Fibroblast of villous mesenchyme (primary cell): ENCODE measurements at regions not wholly inside any gene's neighbourhood (a gene's known extent, or its start where the extent isn't known, plus 50 kb on each side); places are given as distances from the start of the nearest gene placed in this dataset.
A peak's percentile ranks its signal among the peaks of the same experiment; 100 is the strongest.

Source experiments
- DNase-seq: peaks from one replicate; pipeline ENCODE4 v3.0.0-alpha.2; 2010; ENCODE audit warnings: low read depth
- H3K4me3 ChIP-seq: 2 replicates; pipeline ENCODE4 v1.5.1; 2011; ENCODE audit warnings: low read depth, mild to moderate bottlenecking, low read length
- CTCF ChIP-seq: IDR thresholded peaks from 2 replicates; pipeline ENCODE4 v1.5.1; 2012; ENCODE audit warnings: low read depth, mild to moderate bottlenecking, low read length; ENCODE audit not compliant: insufficient read depth

GRCh38 chr1:81118550-81118949, 682.2 kb upstream of the ADGRL2 start:
- H3K4me3 ChIP-seq = no peak overlapping the region
- no peak for TF ChIP-seq CTCF
- DNase-seq = no peak

GRCh38 chr1:81115422-81115821, 685.3 kb upstream of the ADGRL2 start:
- TF ChIP-seq CTCF = no peak
- no peak for DNase-seq

GRCh38 chr1:81114191-81114590, 686.5 kb upstream of the ADGRL2 start:
- H3K4me3 ChIP-seq = no peak overlapping the region
- no peak for TF ChIP-seq CTCF
- no peak for DNase-seq

More at GRCh38 chr1:81115422-81115821, 685.3 kb upstream of the ADGRL2 start:
- H3K4me3 ChIP-seq = no peak overlapping the region

GRCh38 chr1:81113688-81114087, 687.0 kb upstream of the ADGRL2 start:
- no peak overlapping the region for H3K4me3 ChIP-seq
- no peak for TF ChIP-seq CTCF
- DNase-seq = peak; percentile 14

- H3K4me3 ChIP-seq = no peak overlapping the region
- peak; percentile 22 for DNase-seq
- no peak for TF ChIP-seq CTCF
Observed at GRCh38 chr1:81111818-81112217, 688.9 kb upstream of the ADGRL2 start.

- no peak for TF ChIP-seq CTCF
- DNase-seq = no peak
- no peak overlapping the region for H3K4me3 ChIP-seq
Observed at GRCh38 chr1:81109038-81109437, 691.7 kb upstream of the ADGRL2 start.

- no peak overlapping the region for H3K4me3 ChIP-seq
- no peak for TF ChIP-seq CTCF
- no peak for DNase-seq
Observed at GRCh38 chr1:81097860-81098259, 702.9 kb upstream of the ADGRL2 start.
